K562 (cell line): ENCODE measurements at regions not wholly inside any gene's neighbourhood (a gene's known extent, or its start where the extent isn't known, plus 50 kb on each side); places are given as distances from the start of the nearest gene placed in this dataset.

ENCODE experiments used
- ATAC-seq: fragments of 200-7000 bp; cut with Tn5 transposase; 3 replicates; pipeline ENCODE4 v1.9.1; 2020; ENCODE audit warnings: moderate library complexity
- BruUV-seq: library from RNA; stranded (reverse); fragments of 400-500 nt; replicated peaks from 2 replicates; lab custom pipeline; 2021; lab: Mats Ljungman, UMichigan
- CTCF ChIA-PET: fragments of 300-600 bp; formaldehyde crosslinking; extraction: SDS; loops from one replicate; lab custom pipeline; 2021; ENCODE audit warnings: low intra/inter-chr PET ratio; lab: Yijun Ruan, JAX
- POLR2A ChIA-PET: fragments of 300-600, 350-650 bp; sonication (Branson Sonifier 250); formaldehyde crosslinking; extraction: SDS; loops from one replicate; lab custom pipeline; 2021; ENCODE audit warnings: antibody characterized with exemption, inconsistent platforms; lab: Yijun Ruan, JAX
- DNase-seq, 4 experiments: peaks; one replicate each; pipeline versions ENCODE4 v3.0.0 to v3.0.0-alpha.2; 2011 to 2018; ENCODE audit warnings: low spot score in 3 of 4, mixed read lengths in 3 of 4; ENCODE audit errors: extremely low read depth in 1 of 4
- FAIRE-seq: peaks from 2 replicates; lab custom pipeline; 2011; peaks lifted over from hg19 to GRCh38; lab: Jason Lieb, UNC
- H2AFZ ChIP-seq: 2 replicates; pipeline ENCODE4 v1.6.0; 2011; ENCODE audit warnings: low read depth, low read length, control low read depth, inconsistent platforms
- H3K27ac ChIP-seq: fragments of 200-600 bp; 3 replicates; pipeline ENCODE4 v1.8.0; 2011; ENCODE audit warnings: low read depth, mild to moderate bottlenecking, control low read depth, inconsistent platforms, low read length, moderate library complexity, mixed read lengths; ENCODE audit errors: extremely low read depth
- H3K27me3 ChIP-seq, 2 experiments: fragments of 300-600 bp in 1 of 2; 2 replicates in 1 of 2; 3 replicates in 1 of 2; pipeline versions ENCODE4 v1.6.0 to v1.8.0; 2011; ENCODE audit warnings: inconsistent platforms in 2 of 2, low read length in 2 of 2, mild to moderate bottlenecking in 1 of 2, mixed read lengths in 1 of 2, moderate library complexity in 1 of 2; ENCODE audit not compliant: control insufficient read depth in 2 of 2, insufficient read depth in 2 of 2
- H3K36me3 ChIP-seq: fragments of 300-600 bp; 3 replicates; pipeline ENCODE4 v1.8.0; 2011; ENCODE audit warnings: mild to moderate bottlenecking, low read length, inconsistent platforms; ENCODE audit not compliant: control insufficient read depth, insufficient read depth
- H3K4me1 ChIP-seq, 2 experiments: fragments of 200-600 bp in 1 of 2; replicated peaks in 1 of 2; 2 replicates in 1 of 2; 3 replicates in 1 of 2; pipeline versions ENCODE4 v1.5.1 to v1.8.0; 2011; ENCODE audit warnings: inconsistent platforms in 2 of 2, low read length in 2 of 2, mild to moderate bottlenecking in 1 of 2, mixed read lengths in 1 of 2, moderate library complexity in 1 of 2; ENCODE audit not compliant: control insufficient read depth in 2 of 2, insufficient read depth in 2 of 2
- H3K4me2 ChIP-seq: 2 replicates; pipeline ENCODE4 v1.6.1; 2011; ENCODE audit warnings: low read length, control low read depth, inconsistent platforms, mixed read lengths; ENCODE audit not compliant: insufficient read depth
- H3K4me3 ChIP-seq: fragments of 200-600 bp; sonication (generic), shearing (Covaris generic); 2 replicates; pipeline ENCODE4 v1.5.1; 2016; ENCODE audit warnings: control low read depth, inconsistent platforms
- H3K79me2 ChIP-seq: fragments of 200-600 bp; 3 replicates; pipeline ENCODE4 v1.8.0; 2011; ENCODE audit warnings: low read length, inconsistent platforms; ENCODE audit not compliant: control insufficient read depth, insufficient read depth
- H3K9ac ChIP-seq, 2 experiments: 2 replicates each; pipeline versions ENCODE4 v1.6.0 to v1.6.1; 2011; ENCODE audit warnings: low read depth in 2 of 2, low read length in 2 of 2, control low read depth in 1 of 2, inconsistent platforms in 1 of 2, mild to moderate bottlenecking in 1 of 2, mixed read lengths in 1 of 2; ENCODE audit not compliant: insufficient read depth in 1 of 2
- H3K9me1 ChIP-seq: one replicate; pipeline ENCODE4 v1.6.0; 2011; ENCODE audit warnings: inconsistent platforms, mild to moderate bottlenecking, low read length, moderate library complexity; ENCODE audit not compliant: control insufficient read depth, insufficient read depth
- H3K9me3 ChIP-seq: replicated peaks from 2 replicates; pipeline ENCODE4 v1.5.1; 2011; ENCODE audit warnings: low read depth, low read length, inconsistent platforms; ENCODE audit not compliant: control insufficient read depth, insufficient read depth
- H4K20me1 ChIP-seq: replicated peaks from 2 replicates; pipeline ENCODE4 v1.6.1; 2011; ENCODE audit warnings: low read length, inconsistent platforms, mixed read lengths; ENCODE audit not compliant: control insufficient read depth, insufficient read depth
- NFE2 ChIP-seq: IDR thresholded peaks from 2 replicates; pipeline ENCODE4 v1.6.1; 2014; ENCODE audit warnings: antibody characterized with exemption, low read depth
- RBM25 ChIP-seq: fragments of 200-400 bp; formaldehyde crosslinking; IDR thresholded peaks from 2 replicates; pipeline ENCODE4 v1.6.1; 2018; ENCODE audit warnings: low read length, low read depth, moderate library complexity; ENCODE audit not compliant: severe bottlenecking
- TRIM28 ChIP-seq: fragments of 450-650 bp; IDR thresholded peaks from 2 replicates; pipeline ENCODE4 v1.6.1; 2017
- ZNF146 ChIP-seq: IDR thresholded peaks from one replicate; pipeline ENCODE4 v1.6.1; 2018; ENCODE audit warnings: missing compliant biosample characterization; ENCODE audit not compliant: unreplicated experiment
- WGBS: fragments of 100-300 bp; shearing (Covaris generic); methylation state at CpG from one replicate; pipeline ENCODE4 v1.1.6; 2016; ENCODE audit warnings: low coverage, mixed read lengths; ENCODE audit not compliant: insufficient coverage; ENCODE audit errors: missing lambda C conversion rate; 5-methylcytosine and 5-hydroxymethylcytosine counted together
- in situ Hi-C: fragments of 300-500 bp; cut with MboI; formaldehyde crosslinking; loops from 4 replicates; pipeline ENCODE4 v1.15.0; 2018; ENCODE audit warnings: inconsistent platforms, mixed read lengths
- intact Hi-C: fragments of 100-400 bp; cut with micrococcal nuclease; formaldehyde crosslinking; loops from 2 replicates; pipeline ENCODE4 v1.14.2; 2022
- TF ChIP-seq, protein P1 (sequence below), 2 experiments: fragments of 450-650 bp; formaldehyde crosslinking in 1 of 2; IDR thresholded peaks; 2 replicates each; pipeline versions ENCODE4 v1.4.0 to v1.6.1; 2014 to 2020; ENCODE audit warnings: mild to moderate bottlenecking in 2 of 2, borderline replicate concordance in 1 of 2, low read depth in 1 of 2
- TF ChIP-seq, protein P2 (sequence below), 3 experiments: IDR thresholded peaks in 2 of 3; conservative IDR thresholded peaks in 1 of 3; 2 replicates each; pipeline ENCODE4 v1.5.1; 2011 to 2012; ENCODE audit warnings: low read length in 3 of 3, mild to moderate bottlenecking in 3 of 3, control low read depth in 2 of 3, improper control_type of control experiment in 1 of 3, inconsistent platforms in 1 of 3, low read depth in 1 of 3, mixed read lengths in 1 of 3, moderate library complexity in 1 of 3; ENCODE audit not compliant: insufficient read depth in 2 of 3

DNA sequence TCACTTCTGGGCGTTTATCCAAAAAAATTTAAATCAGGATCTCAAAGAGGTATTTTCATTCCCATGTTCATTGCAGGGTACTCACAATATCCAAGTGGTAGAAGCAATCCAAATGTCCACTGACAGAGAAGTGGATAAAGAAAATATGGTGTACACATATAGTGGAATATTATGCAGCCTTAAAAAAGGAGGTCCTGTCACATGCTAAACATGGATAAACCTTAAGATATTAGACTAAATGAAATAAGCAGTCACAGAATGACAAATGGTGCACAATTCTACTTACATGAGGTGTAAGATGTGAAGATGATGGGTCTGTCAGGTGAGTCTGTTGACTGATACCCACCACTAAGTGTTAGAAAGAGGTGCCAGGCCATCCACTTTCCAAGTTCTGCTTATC, 140.6 kb downstream of the THNSL2 start:
- Histone ChIP-seq H3K9me1 (no peaks in the 10 kb centered on the region), H4K20me1 (no peaks in the 10 kb centered on the region), H3K4me1 (no peaks in the 10 kb centered on the region), H3K27me3 (no peaks in the 10 kb centered on the region), H3K27ac (no peak overlapping the region), H2AFZ (no peak overlapping the region), H3K36me3 (no peaks in the 10 kb centered on the region), H3K9me3 (no peaks in the 10 kb centered on the region), H3K79me2 (no peaks in the 10 kb centered on the region), H3K4me3 (no peak overlapping the region), H3K9ac (no peak overlapping the region), H3K4me2 (no peak overlapping the region)
- no TSS peak for BruUV-seq
- in situ Hi-C loops: no loop called here
- DNase-seq: no peak
- ATAC-seq: no peak
- CTCF ChIA-PET: no interaction called here
- intact Hi-C loops: no loop called here
- TF ChIP-seq RBM25 (peak; percentile 62), NFE2 (no peak), ZNF146 (CRISPR knock-in tag) (peak; percentile 70)
- FAIRE-seq: no peak
- WGBS: 0% methylated on average over 1 of the region's 1 CpG
- POLR2A ChIA-PET: no interaction called here

DNA sequence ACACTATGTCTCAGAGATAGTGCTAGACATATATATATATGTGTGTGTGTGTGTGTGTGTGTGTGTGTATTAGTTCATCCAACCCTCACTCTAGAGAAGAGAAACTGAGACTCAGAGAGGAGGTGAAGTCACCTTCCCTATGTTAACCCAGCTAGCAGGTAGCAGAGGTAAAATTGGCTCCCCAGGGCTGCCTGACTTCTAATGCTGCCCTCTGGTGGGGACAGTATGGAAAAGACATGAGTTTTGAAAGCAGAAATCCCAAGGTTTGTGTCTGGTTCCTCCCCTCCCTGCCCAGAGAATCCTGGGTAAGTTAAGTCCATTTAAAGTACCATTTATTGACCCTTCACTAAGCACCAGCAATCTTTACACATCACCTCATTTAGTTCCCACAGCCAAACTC, 137.7 kb downstream of the THNSL2 start:
- intact Hi-C loops: loop anchor here (1.0 kb wide), 1 partner anchor 117 kb away; no protein-coding TSS in a partner anchor
- Histone ChIP-seq H3K27me3 (no peaks in the 10 kb centered on the region; a peak in 1 of 5 replicates), H3K9ac (no peak overlapping the region), H2AFZ (no peak overlapping the region), H3K4me1 (no peaks in the 10 kb centered on the region), H3K4me2 (no peak overlapping the region), H3K9me1 (no peaks in the 10 kb centered on the region), H3K36me3 (no peaks in the 10 kb centered on the region), H4K20me1 (no peaks in the 10 kb centered on the region), H3K79me2 (no peaks in the 10 kb centered on the region), H3K4me3 (no peak overlapping the region), H3K27ac (no peak overlapping the region), H3K9me3 (no peaks in the 10 kb centered on the region)
- CTCF ChIA-PET: interaction anchor here (2.1 kb wide), 1 partner anchor 115 kb away, joined by 10 read pairs; no protein-coding TSS in a partner anchor
- in situ Hi-C loops: no loop called here
- ATAC-seq: peak; percentile 75
- DNase-seq: peak; percentile 26 to 61 (median 48)
- POLR2A ChIA-PET: no interaction called here
- no TSS peak for BruUV-seq
- FAIRE-seq: peak; percentile 84
- 0 out of 2 replicates have a peak, but pooled peaks have one; percentile 36 for TF ChIP-seq TRIM28
- TF ChIP-seq, protein P1, sequence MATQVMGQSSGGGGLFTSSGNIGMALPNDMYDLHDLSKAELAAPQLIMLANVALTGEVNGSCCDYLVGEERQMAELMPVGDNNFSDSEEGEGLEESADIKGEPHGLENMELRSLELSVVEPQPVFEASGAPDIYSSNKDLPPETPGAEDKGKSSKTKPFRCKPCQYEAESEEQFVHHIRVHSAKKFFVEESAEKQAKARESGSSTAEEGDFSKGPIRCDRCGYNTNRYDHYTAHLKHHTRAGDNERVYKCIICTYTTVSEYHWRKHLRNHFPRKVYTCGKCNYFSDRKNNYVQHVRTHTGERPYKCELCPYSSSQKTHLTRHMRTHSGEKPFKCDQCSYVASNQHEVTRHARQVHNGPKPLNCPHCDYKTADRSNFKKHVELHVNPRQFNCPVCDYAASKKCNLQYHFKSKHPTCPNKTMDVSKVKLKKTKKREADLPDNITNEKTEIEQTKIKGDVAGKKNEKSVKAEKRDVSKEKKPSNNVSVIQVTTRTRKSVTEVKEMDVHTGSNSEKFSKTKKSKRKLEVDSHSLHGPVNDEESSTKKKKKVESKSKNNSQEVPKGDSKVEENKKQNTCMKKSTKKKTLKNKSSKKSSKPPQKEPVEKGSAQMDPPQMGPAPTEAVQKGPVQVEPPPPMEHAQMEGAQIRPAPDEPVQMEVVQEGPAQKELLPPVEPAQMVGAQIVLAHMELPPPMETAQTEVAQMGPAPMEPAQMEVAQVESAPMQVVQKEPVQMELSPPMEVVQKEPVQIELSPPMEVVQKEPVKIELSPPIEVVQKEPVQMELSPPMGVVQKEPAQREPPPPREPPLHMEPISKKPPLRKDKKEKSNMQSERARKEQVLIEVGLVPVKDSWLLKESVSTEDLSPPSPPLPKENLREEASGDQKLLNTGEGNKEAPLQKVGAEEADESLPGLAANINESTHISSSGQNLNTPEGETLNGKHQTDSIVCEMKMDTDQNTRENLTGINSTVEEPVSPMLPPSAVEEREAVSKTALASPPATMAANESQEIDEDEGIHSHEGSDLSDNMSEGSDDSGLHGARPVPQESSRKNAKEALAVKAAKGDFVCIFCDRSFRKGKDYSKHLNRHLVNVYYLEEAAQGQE (IDR thresholded peaks at IDR 0.05; ENCODE audit: borderline replicate concordance): peak; percentile 65; the same call in 1 of the 2 replicates
- TF ChIP-seq, protein P1 (CRISPR knock-in tag; IDR thresholded peaks at IDR 0.05; ENCODE audit: low read depth): no peak
- TF ChIP-seq, protein P2, sequence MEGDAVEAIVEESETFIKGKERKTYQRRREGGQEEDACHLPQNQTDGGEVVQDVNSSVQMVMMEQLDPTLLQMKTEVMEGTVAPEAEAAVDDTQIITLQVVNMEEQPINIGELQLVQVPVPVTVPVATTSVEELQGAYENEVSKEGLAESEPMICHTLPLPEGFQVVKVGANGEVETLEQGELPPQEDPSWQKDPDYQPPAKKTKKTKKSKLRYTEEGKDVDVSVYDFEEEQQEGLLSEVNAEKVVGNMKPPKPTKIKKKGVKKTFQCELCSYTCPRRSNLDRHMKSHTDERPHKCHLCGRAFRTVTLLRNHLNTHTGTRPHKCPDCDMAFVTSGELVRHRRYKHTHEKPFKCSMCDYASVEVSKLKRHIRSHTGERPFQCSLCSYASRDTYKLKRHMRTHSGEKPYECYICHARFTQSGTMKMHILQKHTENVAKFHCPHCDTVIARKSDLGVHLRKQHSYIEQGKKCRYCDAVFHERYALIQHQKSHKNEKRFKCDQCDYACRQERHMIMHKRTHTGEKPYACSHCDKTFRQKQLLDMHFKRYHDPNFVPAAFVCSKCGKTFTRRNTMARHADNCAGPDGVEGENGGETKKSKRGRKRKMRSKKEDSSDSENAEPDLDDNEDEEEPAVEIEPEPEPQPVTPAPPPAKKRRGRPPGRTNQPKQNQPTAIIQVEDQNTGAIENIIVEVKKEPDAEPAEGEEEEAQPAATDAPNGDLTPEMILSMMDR (IDR thresholded peaks at IDR 0.05 in 2 of 3, conservative IDR thresholded peaks at IDR 0.05 in 1 of 3; ENCODE audit: insufficient read depth in 2 of 3, low read depth in 1 of 3, low read length in 3 of 3): peak; percentile 67 to 69 (median 67)
